GM10248 (cell line): ENCODE measurements at regions not wholly inside any gene's neighbourhood (a gene's known extent, or its start where the extent isn't known, plus 50 kb on each side); places are given as distances from the start of the nearest gene placed in this dataset.

Experiments
- CTCF ChIA-PET: fragments of 300-600 bp; sonication (Branson Sonifier 250); formaldehyde crosslinking; extraction: SDS; loops from one replicate; lab custom pipeline; 2021; ENCODE audit warnings: antibody characterized with exemption; lab: Yijun Ruan, JAX
- POLR2A ChIA-PET: fragments of 350-650 bp; sonication (Branson Sonifier 250); formaldehyde crosslinking; extraction: SDS; loops from one replicate; lab custom pipeline; 2020; ENCODE audit warnings: antibody characterized with exemption; lab: Yijun Ruan, JAX
- DNase-seq: peaks from one replicate; pipeline ENCODE4 v3.0.0; 2012; ENCODE audit errors: extremely low spot score
- TF ChIP-seq, protein P1 (sequence below): IDR thresholded peaks from 2 replicates; pipeline ENCODE4 v1.5.1; 2012; ENCODE audit warnings: mild to moderate bottlenecking, low read depth; ENCODE audit errors: extremely low read depth, missing control alignments, control extremely low read depth

- POLR2A ChIA-PET, result no interaction called here
- TF ChIP-seq, protein P1, sequence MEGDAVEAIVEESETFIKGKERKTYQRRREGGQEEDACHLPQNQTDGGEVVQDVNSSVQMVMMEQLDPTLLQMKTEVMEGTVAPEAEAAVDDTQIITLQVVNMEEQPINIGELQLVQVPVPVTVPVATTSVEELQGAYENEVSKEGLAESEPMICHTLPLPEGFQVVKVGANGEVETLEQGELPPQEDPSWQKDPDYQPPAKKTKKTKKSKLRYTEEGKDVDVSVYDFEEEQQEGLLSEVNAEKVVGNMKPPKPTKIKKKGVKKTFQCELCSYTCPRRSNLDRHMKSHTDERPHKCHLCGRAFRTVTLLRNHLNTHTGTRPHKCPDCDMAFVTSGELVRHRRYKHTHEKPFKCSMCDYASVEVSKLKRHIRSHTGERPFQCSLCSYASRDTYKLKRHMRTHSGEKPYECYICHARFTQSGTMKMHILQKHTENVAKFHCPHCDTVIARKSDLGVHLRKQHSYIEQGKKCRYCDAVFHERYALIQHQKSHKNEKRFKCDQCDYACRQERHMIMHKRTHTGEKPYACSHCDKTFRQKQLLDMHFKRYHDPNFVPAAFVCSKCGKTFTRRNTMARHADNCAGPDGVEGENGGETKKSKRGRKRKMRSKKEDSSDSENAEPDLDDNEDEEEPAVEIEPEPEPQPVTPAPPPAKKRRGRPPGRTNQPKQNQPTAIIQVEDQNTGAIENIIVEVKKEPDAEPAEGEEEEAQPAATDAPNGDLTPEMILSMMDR, result no peak
- CTCF ChIA-PET, result no interaction called here
- no peak for DNase-seq
Measured at GRCh38 chr10:111458256-111458655, 381.4 kb downstream of the ADRA2A start.

- no peak for DNase-seq
- ChIA-PET CTCF (no interaction called here), POLR2A (no interaction called here)
- TF ChIP-seq, protein P1, result no peak
Measured at GRCh38 chr10:111459967-111460366, 383.1 kb downstream of the ADRA2A start.

GRCh38 chr10:111472445-111472844 is 395.6 kb downstream of the ADRA2A start:
- DNase-seq, result no peak
- CTCF ChIA-PET, result no interaction called here
- POLR2A ChIA-PET, result no interaction called here
- TF ChIP-seq, protein P1, result no peak

GRCh38 chr10:111473361-111473760 is 396.5 kb downstream of the ADRA2A start:
- ChIA-PET POLR2A (no interaction called here), CTCF (no interaction called here)
- no peak for DNase-seq
- TF ChIP-seq, protein P1, result no peak

- DNase-seq, result no peak
- POLR2A ChIA-PET, result no interaction called here
- CTCF ChIA-PET, result no interaction called here
- TF ChIP-seq, protein P1, result no peak
Measured at GRCh38 chr10:111474786-111475185, 398.0 kb downstream of the ADRA2A start.

DNA sequence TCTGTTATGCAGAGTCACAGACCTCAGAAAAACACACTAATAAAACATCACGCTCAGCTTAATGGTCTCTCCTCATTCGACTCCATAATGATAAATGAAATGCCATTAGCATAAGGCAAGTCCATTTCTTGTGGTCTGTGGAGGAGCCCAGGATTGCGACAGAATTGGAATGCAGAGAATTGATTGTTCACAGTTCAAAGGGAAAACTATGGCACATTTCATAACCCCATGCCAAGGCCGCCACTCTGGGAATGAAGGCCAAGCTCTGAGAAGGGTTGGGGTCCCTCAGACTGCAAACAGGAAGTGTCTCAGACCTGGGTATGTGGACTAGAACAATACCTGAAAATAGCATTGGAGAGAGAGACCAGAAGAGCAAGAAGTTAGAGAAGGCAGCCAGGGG is 398.9 kb downstream of the ADRA2A start:
- TF ChIP-seq, protein P1, result no peak
- ChIA-PET CTCF (interaction anchor here (1.7 kb wide), 1 partner anchor 25 kb away, joined by 4 read pairs; no protein-coding TSS in a partner anchor), POLR2A (no interaction called here)
- DNase-seq, result no peak
